ENCODE measurements at regions not wholly inside any gene's neighbourhood (a gene's known extent, or its start where the extent isn't known, plus 50 kb on each side); places are given as distances from the start of the nearest gene placed in this dataset.

- TF ChIP-seq POLR2A (IDR thresholded peaks at IDR 0.05; ENCODE audit: low read depth, low read length) (no peak), CTCF (IDR thresholded peaks at IDR 0.05; ENCODE audit: extremely low read depth in 1 of 2, insufficient read depth in 1 of 2, low read depth in 1 of 2, low read length in 2 of 2) (no peak), MAX (IDR thresholded peaks at IDR 0.05; ENCODE audit: insufficient read depth, insufficient read length) (no peak), POLR2AphosphoS5 (IDR thresholded peaks at IDR 0.05; ENCODE audit: insufficient read depth, low read depth, low read length) (no peak), GATA2 (IDR thresholded peaks at IDR 0.05; ENCODE audit: insufficient read depth, insufficient read length, low read depth, low read length) (no peak)
Observed at GRCh38 chr11:82523141-82523540, 210.5 kb downstream of the FAM181B start.
